HPDE6-E6E7 (cell line): ENCODE measurements at regions not wholly inside any gene's neighbourhood (a gene's known extent, or its start where the extent isn't known, plus 50 kb on each side); places are given as distances from the start of the nearest gene placed in this dataset.

Experiments used
- DNase-seq: peaks from one replicate; pipeline ENCODE4 v3.0.0; 2011; ENCODE audit warnings: missing footprints; ENCODE audit errors: extremely low spot score

GRCh38 chr6:81694855-81695254, 57.6 kb downstream of the TENT5A start:
- no peak for DNase-seq

GRCh38 chr6:81694207-81694606, 58.3 kb downstream of the TENT5A start:
- DNase-seq, result no peak

DNA sequence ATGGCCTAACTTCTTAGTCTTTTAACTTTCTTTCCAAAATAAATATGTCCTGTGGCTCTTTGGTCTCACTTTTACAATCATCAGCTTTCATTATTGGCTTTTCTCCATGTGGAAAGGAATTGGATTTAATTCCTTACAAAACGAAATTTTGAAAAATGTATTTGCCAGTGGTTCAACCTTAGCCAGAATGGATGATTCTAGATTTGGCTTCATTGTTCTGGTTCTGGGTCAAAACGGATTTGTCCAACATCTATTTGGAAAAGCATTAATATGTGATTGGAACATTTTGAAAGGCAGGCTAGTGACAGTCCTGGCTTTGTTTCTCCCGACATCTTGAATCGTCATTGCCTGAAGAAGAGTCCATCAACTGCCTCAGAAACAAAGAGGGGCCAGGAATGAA, 59.2 kb downstream of the TENT5A start:
- no peak for DNase-seq

- no peak for DNase-seq
Measured at GRCh38 chr6:81690073-81690472, 62.4 kb downstream of the TENT5A start.

- no peak for DNase-seq
Measured at GRCh38 chr6:81689580-81689979, 62.9 kb downstream of the TENT5A start.

DNA sequence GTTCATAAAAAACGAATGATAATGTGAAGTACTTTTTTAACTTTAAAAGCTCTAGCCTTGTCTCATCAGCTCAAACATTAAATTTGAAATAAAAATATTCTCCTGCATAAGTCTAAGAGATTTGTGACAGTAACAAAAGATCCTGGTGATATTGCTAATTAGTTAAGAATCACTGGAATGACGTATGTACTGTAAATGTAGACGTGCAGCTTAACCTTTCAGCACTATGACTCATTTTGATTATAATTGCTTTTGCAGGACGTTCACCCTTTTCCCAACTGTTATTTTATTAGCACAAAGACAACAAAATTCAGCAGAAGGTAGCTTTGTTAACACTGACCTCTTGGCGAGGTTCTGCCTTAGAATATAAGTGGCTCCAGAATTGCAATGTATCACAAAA, 68.6 kb downstream of the TENT5A start:
- DNase-seq, result peak; percentile 8

DNA sequence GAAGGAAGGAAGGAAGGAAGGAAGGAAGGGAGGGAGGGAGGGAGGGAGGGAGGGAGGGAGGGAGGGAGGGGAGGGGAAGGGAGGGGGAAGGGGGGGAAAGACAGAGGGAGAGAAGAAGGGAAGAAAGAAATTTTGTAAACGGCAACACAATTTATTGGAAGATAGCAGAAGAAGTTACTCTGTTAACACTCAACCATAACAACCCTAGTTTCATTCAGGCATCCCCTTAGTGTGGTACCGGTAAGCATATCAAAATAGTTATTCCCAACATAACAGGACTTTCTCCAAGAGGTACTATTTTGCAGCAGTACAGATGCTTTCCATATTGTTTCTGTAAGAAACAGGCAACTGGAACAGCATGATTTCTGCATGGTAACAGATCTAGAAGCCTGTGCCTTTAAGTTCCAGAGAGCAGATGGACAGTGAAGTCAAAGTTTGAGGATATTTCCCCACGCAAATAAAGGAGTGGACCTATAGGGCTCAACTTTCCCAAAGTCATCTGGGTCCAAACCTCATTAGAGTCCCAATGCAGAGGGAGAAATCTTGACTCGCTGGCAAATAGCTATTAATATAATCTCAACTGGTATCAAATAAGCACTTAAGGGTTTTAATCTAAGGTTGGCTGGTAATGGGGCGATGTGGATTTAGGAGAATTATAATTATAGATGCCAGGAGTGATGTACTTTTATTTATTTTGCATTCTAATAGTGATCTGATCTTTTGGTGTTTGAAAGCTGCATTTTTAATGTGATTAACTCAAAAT, 69.4 kb downstream of the TENT5A start:
- no peak for DNase-seq

GRCh38 chr6:81682235-81682795, 70.2 kb downstream of the TENT5A start:
- no peak for DNase-seq

GRCh38 chr6:81669445-81669844, 83.0 kb downstream of the TENT5A start:
- no peak for DNase-seq

GRCh38 chr6:81668615-81669047, 83.8 kb downstream of the TENT5A start:
- DNase-seq, result no peak

- no peak for DNase-seq
Measured at GRCh38 chr6:81666481-81666880, 86.0 kb downstream of the TENT5A start.

DNA sequence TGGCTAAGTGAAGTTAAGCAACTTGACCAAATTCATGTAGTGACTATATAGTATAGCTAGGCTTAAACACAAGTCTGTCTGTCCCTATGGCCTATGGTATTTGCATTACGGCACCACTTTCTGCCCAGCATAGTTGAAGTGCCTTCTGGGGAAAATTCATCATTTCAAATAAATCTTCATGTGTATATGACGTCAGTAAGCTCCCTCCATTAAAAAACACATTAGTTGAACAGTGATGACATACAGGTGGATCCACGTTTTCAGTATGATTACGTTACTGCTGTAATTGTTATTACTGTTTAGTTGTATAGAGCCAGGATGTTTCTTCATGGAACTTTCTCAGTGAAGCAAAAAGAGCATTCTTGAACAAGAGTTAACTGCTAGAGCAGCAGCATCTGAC, 96.2 kb downstream of the TENT5A start:
- DNase-seq, result no peak

GRCh38 chr6:81655696-81656095, 96.8 kb downstream of the TENT5A start:
- DNase-seq, result no peak

GRCh38 chr6:81648502-81648901, 104.0 kb downstream of the TENT5A start:
- no peak for DNase-seq

DNA sequence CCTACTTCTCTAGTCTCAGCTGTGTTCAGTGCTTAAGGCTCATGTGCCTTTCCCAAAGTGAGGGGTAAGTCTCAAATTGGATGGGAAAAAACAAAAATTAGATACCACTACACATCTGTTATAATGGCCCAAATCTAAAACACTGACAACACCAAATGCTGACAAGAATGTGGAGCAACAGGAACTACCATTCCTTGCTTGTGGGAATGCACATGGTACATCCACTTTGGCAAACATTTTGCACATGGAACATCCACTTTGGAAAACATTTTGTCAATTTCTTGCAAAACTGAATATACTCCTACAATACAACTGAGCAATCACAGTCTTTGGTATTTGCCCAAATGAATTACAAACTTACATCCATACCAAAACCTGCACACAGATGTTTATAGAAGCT, 109.3 kb downstream of the TENT5A start:
- no peak for DNase-seq

GRCh38 chr6:81640891-81641290, 111.6 kb downstream of the TENT5A start:
- no peak for DNase-seq

DNA sequence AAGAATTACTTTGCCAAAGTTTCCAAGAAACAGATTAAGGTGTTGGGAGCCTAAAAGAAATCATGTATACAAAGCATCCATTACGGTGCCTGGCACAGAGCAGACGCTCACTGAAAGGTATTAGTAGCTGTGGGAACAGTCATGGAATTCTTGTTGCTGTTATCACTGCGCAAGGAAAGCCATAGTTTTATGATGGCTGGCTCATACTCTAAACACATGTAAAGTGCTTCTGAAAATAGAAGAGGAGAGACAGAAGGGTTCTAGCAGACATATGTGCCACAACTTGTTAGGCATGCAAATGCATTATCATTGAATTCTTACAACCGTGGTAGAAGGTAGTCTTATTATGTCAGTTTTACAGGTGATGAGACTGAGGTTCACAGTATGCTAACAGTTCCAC, 112.4 kb downstream of the TENT5A start:
- DNase-seq, result no peak

GRCh38 chr6:81638366-81638765, 114.1 kb downstream of the TENT5A start:
- no peak for DNase-seq

- no peak for DNase-seq
Measured at GRCh38 chr6:81636930-81637568, 115.4 kb downstream of the TENT5A start.

- no peak for DNase-seq
Measured at GRCh38 chr6:81634155-81634880, 118.2 kb downstream of the TENT5A start.

DNA sequence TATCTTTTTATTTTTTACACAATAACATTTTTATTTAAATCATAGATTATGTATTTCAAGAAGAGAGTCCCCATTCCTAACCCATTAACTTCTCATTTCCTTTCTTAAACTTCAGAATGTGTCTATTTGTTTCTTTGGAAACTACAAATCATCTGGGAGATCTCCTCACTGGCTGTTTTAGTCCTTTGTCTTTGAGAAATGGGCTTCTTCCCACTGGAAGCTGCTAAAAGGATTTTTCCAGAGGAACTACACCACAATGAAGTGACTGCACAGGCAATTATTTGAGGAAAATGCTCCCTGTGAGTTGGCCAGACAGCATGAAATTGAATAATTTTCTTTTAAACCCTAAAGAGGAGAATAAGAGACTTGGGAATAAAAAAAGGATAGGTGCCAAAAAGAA, 119.1 kb downstream of the TENT5A start:
- DNase-seq, result no peak

GRCh38 chr6:81630719-81631118, 121.8 kb downstream of the TENT5A start:
- DNase-seq, result no peak

- DNase-seq, result no peak
Measured at GRCh38 chr6:81625216-81625615, 127.3 kb downstream of the TENT5A start.
